ENCODE measurements at regions not wholly inside any gene's neighbourhood (a gene's known extent, or its start where the extent isn't known, plus 50 kb on each side); places are given as distances from the start of the nearest gene placed in this dataset.
A peak's percentile ranks its signal among the peaks of the same experiment; 100 is the strongest.
"Not testable (repeated sequence)": the region's sequence is repeated elsewhere in the genome, so short reads cannot be mapped to it uniquely, and the experiment has no call there.

GRCh38 chr15:34528055-34528754, 55.2 kb downstream of the GOLGA8B start:
- not testable (repeated sequence) for DNase-seq (ENCODE audit: low read depth); H3K4me3 ChIP-seq (ENCODE audit: low read depth, low read length)

- not testable (repeated sequence) for DNase-seq (ENCODE audit: low read depth); H3K4me3 ChIP-seq (ENCODE audit: low read depth, low read length)
Measured at GRCh38 chr15:34527641-34528040, 55.8 kb downstream of the GOLGA8B start.

DNA sequence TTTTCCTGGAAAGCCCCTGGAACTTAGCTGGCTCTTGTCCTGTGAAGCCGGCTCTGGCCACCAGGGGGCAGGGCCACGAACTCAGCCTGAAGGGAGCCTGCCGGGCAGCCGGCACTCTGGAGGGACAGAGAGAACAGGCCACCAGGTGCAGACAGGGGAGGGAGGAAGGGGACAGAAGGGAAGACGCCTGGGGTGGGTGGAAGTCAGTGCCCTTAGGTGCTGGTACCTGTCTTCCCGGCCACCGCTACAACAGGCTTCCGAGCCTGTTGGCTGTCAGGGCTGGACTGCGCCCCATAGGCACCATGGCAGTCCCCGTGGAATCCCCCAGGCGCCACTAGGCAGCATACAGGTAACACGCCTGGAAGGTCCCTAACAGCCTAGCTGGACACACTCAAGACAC, 59.6 kb downstream of the GOLGA8B start:
- H3K4me3 ChIP-seq (ENCODE audit: low read depth, low read length); DNase-seq (ENCODE audit: low read depth): not testable (repeated sequence)

DNA sequence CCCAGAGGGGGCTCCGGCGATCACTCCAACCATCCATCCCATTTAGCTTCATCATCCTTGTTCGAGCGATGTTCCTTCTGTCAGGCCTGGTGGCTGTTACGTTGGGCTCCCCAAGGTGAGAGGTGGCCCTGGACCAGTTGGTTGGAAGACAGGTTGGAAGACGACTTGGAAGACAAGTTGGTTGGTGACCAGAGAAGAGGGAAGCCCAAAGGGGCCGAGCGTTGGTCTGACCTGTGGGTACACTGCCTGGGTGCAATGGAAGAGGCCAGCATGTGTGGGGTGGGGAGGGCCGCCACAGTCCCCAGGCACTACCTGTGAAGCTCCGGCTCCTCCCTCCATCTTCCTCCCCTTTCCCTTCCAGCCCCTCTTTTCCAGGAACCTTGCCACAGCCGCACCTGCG, 60.9 kb downstream of the GOLGA8B start:
- DNase-seq (ENCODE audit: low read depth); H3K4me3 ChIP-seq (ENCODE audit: low read depth, low read length): not testable (repeated sequence)

DNA sequence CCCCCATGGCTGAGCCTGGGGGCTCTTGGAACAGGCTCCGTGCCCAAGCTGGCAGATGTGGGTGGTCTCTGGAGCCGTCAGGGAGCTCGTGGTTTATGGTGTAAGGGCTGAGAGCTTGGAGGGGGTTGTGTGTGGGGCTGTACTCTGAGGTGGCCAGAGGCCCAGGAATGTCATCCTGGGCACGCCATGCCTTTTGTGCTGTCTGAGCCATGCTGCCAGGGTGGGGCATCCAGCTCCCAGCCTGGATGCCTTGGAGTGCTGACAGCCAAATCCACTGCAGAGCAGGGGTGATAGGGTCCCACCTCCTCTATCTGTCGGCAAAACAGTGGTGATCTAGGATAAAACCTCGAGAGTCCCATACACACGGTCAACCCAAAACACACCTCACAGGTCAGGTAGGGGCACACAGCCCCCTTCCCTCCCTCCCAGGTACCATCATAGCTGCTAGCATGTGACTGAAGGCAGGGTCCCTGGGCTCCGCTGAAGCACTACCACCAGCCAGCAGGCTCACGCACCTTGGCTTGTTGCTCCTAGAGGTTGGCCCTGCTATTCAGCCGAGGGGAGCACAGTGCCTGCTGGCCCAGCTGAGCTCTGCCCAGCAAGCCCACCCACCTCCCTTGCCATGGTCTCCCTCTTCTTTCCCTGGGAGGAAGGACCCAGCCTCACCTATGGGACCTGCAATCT, 61.5 kb downstream of the GOLGA8B start:
- DNase-seq (ENCODE audit: low read depth); H3K4me3 ChIP-seq (ENCODE audit: low read depth, low read length): not testable (repeated sequence)

DNA sequence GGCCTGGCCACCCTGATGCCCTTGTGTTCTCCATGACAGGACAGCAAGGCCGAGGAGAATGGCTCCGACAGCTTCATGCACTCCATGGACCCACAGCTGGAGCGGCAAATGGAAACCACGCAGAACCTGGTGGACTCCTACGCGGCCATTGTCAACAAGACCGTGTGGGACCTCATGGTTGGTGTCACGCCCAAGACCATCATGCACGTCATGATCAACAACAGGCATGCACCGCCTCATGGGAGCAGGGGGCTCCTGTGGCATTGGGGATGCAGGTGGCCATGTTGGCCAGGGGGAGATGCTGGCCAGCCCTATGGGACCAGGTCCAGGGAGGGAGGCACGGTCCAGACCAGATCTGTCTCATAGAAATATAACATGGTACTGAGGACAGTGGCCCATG, 62.9 kb downstream of the GOLGA8B start:
- TF ChIP-seq, protein P1, sequence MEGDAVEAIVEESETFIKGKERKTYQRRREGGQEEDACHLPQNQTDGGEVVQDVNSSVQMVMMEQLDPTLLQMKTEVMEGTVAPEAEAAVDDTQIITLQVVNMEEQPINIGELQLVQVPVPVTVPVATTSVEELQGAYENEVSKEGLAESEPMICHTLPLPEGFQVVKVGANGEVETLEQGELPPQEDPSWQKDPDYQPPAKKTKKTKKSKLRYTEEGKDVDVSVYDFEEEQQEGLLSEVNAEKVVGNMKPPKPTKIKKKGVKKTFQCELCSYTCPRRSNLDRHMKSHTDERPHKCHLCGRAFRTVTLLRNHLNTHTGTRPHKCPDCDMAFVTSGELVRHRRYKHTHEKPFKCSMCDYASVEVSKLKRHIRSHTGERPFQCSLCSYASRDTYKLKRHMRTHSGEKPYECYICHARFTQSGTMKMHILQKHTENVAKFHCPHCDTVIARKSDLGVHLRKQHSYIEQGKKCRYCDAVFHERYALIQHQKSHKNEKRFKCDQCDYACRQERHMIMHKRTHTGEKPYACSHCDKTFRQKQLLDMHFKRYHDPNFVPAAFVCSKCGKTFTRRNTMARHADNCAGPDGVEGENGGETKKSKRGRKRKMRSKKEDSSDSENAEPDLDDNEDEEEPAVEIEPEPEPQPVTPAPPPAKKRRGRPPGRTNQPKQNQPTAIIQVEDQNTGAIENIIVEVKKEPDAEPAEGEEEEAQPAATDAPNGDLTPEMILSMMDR (IDR thresholded peaks at IDR 0.05; ENCODE audit: insufficient read depth, low read length), result no peak
- DNase-seq (ENCODE audit: low read depth), result no peak
- H3K4me3 ChIP-seq (ENCODE audit: low read depth, low read length), result no peak overlapping the region

DNA sequence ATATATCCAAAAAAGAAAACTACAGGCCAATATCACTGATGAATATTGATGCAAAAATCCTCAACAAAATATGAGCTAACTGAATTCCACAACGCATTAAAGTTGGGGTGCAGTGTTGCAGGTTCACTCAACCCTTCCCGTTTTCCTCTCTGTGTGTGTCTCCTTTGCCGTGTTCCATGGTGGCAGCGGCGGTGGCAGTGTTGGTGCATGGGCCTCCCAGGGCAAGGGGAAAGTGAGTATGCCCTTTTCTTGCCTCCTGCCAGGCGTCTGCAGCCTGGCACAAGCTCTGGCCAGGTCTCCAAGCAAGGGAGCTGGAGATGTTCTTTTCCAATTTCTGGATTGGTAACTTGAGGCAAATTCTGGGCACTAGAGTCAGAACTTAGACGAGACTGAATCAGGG, 63.4 kb downstream of the GOLGA8B start:
- H3K4me3 ChIP-seq (ENCODE audit: low read depth, low read length); DNase-seq (ENCODE audit: low read depth): not testable (repeated sequence)

- peak overlapping the region; percentile 64 for H3K4me3 ChIP-seq (ENCODE audit: low read depth, low read length)
- TF ChIP-seq, protein P1 (IDR thresholded peaks at IDR 0.05; ENCODE audit: insufficient read depth, low read length), result no peak
- peak; percentile 21 for DNase-seq (ENCODE audit: low read depth)
Measured at GRCh38 chr15:34514251-34514670, 69.2 kb downstream of the GOLGA8B start.

DNA sequence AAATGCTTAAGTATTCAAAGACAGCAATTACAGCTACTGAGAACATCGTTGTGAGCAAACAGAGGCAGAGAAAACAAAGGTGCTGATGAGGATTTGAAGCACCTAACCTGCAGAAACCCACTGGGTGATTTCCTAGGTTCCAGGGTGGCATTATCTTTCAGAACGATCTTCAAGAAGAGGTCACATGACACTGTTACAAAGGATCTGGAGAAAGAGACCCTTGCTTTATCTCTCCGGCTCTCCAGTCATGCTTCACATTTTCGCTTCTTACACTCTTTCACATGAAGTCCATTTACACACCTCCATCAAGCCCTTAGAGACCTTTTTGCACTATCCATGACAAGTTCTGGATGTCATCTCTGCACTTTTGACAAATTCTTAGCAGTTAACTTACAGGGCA, 70.8 kb downstream of the GOLGA8B start:
- DNase-seq (ENCODE audit: low read depth), result no peak
- TF ChIP-seq, protein P1 (IDR thresholded peaks at IDR 0.05; ENCODE audit: insufficient read depth, low read length), result no peak
- no peak overlapping the region for H3K4me3 ChIP-seq (ENCODE audit: low read depth, low read length)

GRCh38 chr15:34501131-34501530, 63.5 kb upstream of the GOLGA8A start:
- no peak for DNase-seq (ENCODE audit: low read depth)
- H3K4me3 ChIP-seq (ENCODE audit: low read depth, low read length), result no peak overlapping the region
- TF ChIP-seq, protein P1 (IDR thresholded peaks at IDR 0.05; ENCODE audit: insufficient read depth, low read length), result no peak
